AG09319 (cell line): ENCODE measurements at regions not wholly inside any gene's neighbourhood (a gene's known extent, or its start where the extent isn't known, plus 50 kb on each side); places are given as distances from the start of the nearest gene placed in this dataset.

Source experiments
- DNase-seq: peaks from one replicate; pipeline ENCODE4 v3.0.0-alpha.2; 2010; ENCODE audit warnings: low read depth; ENCODE audit errors: extremely low read depth
- TF ChIP-seq, protein P1 (sequence below): IDR thresholded peaks from 2 replicates; pipeline ENCODE4 v1.5.1; 2011; ENCODE audit warnings: low read depth, mild to moderate bottlenecking, inconsistent platforms, low read length, moderate library complexity

DNA sequence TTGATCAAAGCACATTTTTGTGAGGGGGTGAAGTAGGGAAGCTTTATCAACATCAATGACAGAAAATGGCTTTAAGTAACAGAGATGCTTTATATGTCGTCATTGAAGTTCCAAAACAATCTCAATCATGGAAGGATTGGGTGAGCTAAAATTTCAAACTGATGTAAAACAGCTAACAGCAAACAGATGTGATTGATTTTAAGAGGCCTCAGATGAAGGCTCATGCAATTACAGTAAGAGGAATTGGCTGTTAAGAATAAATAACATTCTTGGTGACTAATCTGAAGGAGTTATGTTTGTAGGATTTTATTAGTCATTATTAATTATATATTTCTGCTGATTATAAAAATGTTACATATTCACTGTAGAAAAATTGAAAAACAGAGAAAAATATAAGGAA lies 63.5 kb upstream of the PUM3 start:
- TF ChIP-seq, protein P1, sequence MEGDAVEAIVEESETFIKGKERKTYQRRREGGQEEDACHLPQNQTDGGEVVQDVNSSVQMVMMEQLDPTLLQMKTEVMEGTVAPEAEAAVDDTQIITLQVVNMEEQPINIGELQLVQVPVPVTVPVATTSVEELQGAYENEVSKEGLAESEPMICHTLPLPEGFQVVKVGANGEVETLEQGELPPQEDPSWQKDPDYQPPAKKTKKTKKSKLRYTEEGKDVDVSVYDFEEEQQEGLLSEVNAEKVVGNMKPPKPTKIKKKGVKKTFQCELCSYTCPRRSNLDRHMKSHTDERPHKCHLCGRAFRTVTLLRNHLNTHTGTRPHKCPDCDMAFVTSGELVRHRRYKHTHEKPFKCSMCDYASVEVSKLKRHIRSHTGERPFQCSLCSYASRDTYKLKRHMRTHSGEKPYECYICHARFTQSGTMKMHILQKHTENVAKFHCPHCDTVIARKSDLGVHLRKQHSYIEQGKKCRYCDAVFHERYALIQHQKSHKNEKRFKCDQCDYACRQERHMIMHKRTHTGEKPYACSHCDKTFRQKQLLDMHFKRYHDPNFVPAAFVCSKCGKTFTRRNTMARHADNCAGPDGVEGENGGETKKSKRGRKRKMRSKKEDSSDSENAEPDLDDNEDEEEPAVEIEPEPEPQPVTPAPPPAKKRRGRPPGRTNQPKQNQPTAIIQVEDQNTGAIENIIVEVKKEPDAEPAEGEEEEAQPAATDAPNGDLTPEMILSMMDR, result no peak
- DNase-seq, result no peak

DNA sequence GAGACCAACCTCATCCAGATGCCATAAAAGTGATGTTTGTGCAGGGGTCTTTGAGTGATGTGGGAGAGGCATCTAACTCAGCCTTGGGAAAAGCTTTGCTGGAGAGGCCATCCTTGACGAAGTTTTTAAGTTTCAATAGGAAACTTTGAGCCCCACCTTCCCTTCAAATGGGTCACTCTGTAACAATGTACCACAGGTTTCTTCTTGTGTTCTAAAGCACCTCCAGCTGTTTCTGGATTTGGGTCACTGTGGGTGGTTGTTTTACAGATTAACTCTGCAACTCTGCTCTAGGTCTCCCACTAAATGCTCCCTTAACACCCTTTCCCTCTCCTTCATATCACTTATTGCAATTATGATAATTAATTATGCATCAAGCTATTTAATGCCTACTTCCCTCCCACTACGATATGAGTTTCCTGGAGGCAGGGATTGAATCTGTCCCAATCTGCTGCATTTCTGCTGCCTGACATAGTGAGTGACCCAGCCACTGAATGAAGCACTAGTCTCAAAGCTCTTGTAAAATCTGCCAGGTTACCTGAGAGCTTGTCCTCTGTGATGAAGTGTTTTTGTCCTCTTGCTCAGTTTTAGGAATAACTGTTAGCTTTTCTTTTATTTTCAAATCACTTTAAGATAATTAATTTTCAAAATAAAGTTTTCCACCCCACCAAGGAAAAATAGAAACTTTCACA lies 60.5 kb upstream of the PUM3 start:
- TF ChIP-seq, protein P1, result no peak
- no peak for DNase-seq
